HG03439 (cell line): ENCODE measurements at regions not wholly inside any gene's neighbourhood (a gene's known extent, or its start where the extent isn't known, plus 50 kb on each side); places are given as distances from the start of the nearest gene placed in this dataset.
"Not testable (repeated sequence)": the region's sequence is repeated elsewhere in the genome, so short reads cannot be mapped to it uniquely, and the experiment has no call there.

Source experiments
- ATAC-seq: cut with Tn5 transposase; IDR thresholded peaks from one replicate; pipeline ENCODE4 v1.9.1; 2021; ENCODE audit warnings: mild to moderate bottlenecking, moderate library complexity; ENCODE audit not compliant: unreplicated experiment

DNA sequence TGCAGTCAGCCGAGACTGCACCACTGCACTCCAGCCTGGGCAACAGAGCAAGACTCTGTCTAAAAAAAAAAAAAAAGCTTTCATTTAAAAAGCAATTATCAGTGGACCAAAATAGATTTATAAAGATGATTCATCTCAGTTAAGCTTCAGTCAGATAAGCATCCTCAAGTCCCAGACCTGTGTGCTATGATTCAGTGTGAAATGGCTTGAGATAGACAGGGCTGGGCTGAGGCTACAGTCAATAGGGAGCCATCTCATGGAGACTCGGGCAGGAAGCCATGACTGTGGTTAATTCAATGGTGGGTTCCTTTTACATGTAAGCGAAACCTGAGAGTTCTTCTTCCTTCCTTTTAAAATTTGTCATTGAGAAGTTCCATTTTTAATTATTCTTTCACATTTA is 276.0 kb downstream of the TFAP2A start:
- ATAC-seq: no peak

DNA sequence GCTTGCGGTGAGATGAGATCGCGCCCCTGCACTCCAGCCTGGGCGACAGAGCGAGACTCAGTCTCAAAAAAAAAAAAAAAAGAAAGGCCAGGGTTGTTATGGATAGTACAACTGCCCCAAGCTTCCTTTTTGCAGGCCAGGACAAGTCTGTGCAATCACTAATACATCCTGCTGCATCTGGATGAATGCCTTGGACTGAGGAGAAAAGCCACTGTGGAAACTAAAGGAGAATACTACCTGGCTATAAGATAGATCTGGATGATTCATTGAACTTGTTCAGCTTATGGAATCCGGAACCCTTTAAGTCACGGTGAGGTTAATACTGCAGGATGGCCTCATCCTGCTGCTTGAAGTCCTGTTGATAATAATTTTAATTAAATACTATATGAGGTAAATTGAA is 278.2 kb downstream of the TFAP2A start:
- no peak for ATAC-seq

DNA sequence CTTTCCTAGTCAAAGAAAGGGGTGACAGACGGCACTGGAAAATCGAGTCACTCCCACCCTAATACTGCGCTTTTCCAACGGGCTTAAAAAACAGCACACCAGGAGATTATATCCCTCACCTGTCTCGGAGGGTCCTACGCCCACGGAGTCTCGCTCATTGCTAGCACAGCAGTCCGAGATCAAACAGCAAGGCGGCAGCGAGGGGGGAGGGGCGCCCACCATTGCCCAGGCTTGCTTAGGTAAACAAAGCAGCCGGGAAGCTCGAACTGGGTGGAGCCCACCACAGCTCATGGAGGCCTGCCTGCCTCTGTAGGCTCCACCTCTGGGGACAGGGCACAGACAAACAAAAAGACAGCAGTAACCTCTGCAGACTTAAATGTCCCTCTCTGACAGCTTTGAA is 280.7 kb downstream of the TFAP2A start:
- ATAC-seq: not testable (repeated sequence)

DNA sequence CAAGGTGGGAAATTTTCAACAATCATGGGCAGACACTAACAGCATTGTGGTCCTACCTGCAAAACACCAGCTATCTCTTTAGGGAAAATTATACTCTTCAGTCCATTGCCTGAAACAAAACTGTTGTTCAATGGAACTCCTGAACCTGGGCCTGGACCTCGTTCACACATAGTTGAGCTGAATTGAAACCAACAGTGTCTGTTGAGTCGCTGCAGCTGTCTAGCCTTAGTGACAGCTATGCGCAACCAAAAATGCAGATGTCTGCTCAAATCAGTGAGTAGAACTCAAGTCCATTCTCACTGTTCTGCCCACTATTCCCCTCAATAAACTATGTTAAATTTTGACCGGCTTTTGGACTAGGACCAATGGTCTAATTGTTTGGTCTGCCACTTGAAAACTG is 286.2 kb downstream of the TFAP2A start:
- no peak for ATAC-seq

DNA sequence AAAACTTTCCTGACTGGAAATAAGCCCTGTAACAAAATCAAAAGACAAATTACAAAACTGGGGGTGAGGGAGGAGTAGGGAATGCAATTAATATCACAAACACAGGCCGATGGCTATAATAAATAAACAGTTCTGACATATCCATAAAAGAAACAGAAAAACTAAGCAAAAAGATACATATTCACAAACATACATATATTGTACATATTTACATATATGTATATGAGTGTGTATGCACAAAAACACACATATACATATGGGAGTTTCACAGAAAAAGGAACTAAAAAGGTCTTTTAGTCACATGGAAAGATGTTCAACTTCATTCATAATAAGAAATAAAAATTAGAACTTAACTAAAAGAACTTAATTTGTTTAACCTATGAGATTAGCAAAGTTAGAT is 292.7 kb downstream of the TFAP2A start:
- no peak for ATAC-seq

DNA sequence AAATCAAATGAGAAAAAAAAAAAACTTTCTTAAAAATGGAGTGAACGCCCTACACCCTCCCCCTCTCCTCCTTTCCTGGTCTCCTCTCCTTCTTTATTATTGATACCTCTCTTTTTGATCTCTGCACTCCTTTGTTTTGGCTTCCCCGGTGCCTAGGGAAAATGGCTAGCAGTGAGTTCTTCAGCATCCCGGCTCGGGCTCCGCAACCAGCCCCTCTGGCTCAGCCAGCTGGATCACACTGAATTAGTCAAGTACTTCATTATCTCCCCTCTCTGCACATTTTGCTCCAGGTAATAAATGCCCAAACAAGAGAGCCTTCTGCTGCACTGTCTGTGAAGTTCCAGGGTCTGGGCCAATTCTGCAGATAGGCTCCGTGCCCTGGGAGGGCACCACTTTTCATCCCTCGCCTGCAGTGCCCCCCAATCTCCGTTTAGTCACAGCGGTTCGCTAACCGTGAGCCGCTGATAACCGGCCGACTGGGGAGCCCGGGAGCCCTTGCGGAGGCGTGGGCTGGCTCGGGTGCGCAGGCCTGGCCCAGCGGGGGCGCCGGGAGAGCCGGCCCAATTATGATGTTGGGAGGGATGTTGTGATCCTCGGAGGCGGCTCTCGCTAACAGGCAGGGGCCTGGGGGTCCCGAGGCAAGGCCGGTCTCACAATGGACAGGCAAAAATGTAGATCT is 301.9 kb downstream of the TFAP2A start:
- ATAC-seq: no peak

DNA sequence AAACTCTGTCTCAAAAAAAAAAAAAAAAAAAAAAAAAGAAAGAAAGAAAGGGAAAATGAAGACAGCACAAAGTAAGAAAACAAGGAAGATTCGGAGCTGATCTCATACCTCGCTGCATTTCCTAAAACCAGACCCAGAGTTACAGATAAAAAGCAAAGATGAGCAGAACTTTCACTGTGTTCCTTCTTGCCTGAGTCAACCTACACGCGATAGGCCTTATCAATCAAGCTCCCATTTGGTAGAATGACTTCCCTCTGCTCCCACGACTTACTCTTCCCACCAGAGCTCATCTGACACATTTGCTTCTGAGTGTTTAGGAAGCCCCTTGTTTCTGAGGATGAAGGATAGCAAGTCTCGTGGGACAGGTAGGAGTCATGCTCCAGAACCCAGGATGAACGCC is 302.9 kb downstream of the TFAP2A start:
- ATAC-seq: no peak

DNA sequence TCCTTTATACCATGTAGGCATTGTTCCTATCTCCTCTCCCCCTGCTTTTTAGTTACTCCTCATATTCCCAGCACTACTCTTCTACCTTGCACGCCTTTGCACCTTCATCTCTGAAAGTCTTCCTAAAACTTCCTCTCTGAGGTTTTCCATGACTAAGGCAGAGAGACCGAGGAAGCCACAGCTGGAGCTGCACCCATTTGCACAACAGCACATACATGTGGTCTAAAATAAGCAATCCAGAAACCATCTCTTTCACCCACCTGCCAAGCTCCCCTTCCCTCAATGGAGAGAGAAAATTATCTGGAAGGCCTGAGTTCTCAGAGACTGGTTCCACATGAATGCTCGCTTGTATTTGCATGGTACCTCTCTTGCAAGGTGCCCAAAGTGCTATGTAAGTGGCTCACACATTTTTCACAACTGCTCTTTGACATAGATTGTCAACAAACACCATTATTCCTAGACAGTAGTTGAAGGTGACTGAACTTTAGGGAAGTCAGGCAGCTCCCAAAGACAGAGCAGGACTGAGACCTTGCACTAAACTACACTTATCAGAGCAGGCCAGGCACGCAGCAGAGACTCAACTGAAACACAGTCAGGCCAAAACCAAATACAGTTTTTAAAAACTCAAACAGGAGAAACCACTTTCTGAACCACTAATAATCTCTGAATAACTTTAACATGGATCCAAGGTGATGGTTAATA is 313.2 kb downstream of the TFAP2A start:
- no peak for ATAC-seq

DNA sequence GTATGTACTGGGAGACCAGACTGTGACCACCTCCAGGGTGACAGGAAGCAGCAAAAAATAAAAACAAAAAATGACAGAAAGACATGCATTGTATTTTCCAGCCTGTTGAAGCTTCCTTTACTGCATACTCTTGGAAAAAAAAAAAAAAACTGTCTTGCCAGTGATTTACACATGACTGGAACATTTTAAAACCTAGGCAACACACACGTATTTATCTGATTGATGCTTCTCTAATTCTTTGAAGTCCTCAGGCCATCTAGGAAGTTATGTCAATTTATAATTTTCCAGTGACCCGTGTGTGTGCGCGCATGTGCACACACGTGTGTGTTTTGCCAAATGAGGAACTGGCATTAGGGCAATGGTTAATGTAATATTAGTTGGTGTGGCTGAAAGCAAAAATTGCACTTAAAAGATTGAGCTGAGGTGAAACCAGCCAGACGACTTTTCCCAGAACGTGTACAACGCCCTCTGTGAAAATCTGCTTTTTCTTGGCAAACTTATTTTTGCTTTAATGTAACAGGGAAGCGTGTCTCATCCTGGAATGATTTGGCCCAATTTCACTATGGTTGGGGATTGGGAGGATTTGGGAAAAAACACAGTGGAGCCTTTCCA is 315.2 kb downstream of the TFAP2A start:
- no peak for ATAC-seq

DNA sequence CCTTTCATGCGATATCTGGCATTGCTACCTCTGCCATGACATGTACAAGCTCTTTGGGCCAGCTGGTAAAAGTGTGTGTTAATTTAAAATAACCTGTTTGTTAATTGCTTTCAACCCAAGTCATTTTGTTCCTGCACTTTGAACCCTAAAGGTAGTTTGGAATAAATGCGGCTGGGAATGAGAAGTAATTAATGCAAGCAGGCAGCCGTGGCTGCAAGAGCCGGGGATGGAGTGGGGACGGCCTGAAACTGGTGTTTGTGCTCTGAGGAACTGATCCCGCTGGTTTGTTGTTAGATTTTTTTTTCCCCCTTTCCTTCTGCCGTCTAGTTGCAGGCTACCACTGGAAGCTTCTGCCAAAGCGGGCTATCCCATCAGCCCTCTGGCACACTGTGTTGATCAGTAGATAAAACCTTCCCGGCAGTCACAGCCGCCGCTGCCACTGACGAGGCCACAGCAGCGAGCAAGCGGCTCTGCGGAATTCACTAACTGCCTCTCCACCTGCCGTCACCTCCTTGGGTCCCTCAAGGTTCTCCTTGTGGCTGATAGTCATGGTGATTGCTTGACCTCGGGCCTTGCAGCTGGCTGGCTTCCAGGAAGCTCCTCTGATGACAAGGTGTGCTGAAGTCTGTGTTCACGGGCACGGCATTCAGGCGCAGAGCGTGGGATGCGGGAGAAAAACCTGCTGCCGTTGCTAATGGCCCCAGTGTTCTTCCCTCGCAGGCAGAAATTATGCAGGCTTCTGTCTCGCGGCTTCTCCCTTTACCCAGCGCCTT is 315.9 kb downstream of the TFAP2A start:
- no peak for ATAC-seq

DNA sequence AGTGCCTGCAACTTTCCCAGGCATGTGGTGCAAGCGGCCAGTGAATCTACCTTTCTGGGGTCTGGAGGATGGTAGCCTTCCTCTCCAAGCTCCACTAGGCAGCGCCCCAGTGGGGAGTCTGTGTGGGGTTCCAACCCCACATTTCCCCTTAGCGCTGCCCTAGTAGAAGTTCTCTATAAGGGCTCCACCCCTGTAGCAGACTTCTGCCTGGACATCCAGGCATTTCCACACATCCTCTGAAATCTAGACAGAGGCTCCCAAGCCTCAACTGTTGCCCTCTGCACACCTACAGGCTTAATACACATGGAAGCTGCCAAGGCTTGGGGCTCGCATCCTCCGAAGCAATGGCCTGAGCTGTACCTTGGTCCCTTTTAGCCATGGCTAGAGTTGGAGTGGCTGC is 321.6 kb downstream of the TFAP2A start:
- ATAC-seq: no peak

DNA sequence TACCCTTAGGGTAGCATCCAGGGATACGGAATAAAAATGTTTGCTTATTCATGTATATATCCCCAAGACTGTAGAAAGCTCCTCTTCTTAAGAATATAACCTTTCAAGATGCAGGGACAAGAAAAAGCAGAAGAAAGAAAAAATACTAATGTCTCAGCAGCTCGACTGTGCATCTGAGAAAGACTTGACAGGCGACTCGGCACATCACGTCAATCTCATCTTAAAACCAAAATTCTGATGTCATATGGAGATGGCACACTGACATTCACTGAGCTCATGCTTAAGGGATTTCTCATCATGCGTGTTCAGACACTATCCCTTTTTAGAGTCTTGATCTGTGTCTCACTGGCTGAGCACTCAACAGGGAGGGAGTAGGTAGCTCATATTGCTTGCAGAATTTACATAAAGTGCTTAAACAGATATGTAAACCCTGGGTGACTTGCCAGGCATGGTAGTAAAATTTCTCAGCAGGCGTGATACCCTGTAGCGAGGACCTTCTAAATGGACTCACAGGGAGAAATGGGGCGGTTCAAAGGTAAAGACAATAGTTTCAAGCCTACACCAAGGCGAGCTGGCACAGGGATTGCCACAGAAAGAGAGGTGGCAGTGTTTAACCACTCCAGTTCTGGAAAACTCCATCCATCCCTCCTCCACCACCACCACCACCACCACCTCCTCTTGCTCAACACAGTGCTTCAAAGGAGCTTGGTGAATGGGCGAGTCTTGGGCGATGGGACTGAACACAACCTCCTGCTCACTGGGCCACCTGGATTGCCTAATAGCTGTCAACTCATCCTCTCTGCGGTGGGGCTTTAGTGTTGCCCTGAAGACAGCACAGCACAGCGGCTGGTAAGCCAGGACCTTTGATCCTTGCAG is 330.5 kb downstream of the TFAP2A start:
- ATAC-seq: no peak

DNA sequence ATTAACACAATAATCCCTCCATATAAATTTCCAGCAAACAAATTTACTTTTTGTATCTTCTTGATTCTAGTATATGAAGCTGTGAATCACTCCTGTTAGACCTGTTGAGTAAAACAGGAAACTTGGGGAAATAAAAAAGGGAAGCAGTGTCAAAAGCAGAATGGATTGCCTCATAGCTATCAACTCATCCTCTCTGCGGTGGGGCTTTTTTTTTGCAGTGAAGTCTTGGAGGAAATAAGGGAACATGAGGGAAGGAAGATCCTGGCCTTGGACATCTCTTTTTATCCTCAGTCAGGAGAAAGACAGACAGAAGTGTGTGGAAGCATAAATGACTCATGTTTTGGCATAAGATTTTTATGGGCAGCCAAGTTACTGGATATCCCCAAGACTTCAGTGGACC is 332.5 kb downstream of the TFAP2A start:
- no peak for ATAC-seq

DNA sequence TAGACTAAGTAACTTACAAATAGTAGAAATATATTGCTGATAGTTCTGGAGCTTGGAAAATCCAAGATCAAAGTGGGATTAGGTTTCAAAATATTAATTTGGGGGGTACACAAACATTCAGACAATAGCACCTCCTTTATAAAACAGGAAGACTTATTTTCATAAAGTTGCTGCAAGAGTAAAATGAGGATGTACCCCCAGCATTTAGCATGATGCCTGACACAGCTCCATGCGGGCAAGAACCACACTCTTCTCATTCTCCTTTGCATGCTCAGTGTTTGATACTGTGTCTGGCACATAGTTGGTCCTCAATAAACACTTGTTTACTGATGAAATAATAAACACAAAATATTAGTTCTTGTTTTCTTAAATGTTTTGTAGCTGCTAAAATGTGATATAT is 332.9 kb downstream of the TFAP2A start:
- ATAC-seq: no peak

DNA sequence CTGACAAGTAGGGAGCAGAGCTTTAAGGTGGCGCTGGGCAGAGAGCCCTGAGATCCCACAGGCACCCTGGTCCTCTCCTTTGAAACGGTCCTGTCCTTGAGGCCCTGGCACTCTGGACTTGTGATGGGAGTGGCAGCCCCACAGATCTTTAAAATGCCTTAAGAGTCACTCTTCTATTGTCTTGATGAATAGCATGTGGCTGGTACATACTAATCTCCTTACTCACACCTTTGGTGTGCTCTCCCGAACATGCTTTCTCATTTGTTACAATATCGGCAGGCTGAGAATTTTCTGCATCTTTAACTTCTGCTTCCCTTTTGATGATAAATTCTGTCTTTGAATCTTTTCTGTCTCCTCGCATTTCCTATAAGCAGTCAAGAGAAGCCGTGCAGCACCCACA is 333.8 kb downstream of the TFAP2A start:
- no peak for ATAC-seq

DNA sequence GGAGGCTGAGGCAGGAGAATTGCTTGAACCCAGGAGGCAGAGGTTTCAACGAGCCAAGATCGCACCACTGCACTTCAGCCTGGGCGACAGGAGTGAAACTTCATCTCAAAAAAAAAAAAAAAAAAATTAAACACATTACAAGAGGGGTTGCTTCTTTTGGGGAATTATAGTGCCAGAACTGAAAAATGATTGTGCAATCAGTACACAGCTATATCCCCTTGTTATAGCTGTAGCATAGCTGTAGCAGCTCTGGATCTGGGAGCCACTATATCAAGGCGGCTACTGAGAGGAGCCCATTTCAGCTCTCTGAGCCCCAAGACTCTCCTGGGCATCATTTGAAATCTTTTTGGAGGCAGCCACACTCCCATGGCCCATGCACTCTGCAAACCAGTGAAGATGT is 334.3 kb downstream of the TFAP2A start:
- ATAC-seq: no peak

DNA sequence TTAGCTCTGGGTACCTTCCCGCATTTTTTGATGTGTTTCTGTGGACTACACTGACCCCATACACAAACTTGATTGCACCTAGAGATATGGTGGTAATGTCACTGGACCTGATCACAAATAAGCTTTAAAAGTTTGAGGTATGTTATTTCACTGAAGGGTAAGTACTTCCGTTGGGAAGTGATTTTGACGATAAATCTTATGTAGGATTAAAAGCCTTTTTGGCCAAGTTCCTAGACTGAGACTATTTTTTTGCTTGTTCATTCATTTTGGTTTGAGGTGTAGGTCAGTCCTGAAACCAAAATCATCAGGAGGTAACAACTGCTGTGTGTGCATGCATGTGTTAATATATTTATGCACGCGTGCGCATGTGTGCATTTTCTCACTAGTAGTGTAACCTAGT is 336.3 kb downstream of the TFAP2A start:
- no peak for ATAC-seq

DNA sequence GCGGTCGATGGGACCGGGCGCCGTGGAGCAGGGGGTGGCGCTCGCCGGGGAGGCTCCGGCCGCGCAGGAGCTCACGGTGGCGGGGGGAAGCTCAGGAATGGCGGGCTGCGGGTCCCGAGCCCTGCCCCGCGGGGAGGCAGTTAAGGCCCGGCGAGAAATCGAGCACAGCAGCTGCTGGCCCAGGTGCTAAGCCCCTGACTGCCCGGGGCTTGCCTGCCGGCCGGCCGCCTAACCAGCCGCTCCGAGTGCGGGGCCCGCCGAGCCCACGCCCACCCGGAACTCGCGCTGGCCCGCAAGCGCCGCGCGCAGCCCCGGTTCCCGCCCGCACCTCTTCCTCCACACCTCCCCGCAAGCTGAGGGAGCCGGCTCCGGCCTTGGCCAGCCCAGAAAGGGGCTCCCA is 340.1 kb downstream of the TFAP2A start:
- not testable (repeated sequence) for ATAC-seq

DNA sequence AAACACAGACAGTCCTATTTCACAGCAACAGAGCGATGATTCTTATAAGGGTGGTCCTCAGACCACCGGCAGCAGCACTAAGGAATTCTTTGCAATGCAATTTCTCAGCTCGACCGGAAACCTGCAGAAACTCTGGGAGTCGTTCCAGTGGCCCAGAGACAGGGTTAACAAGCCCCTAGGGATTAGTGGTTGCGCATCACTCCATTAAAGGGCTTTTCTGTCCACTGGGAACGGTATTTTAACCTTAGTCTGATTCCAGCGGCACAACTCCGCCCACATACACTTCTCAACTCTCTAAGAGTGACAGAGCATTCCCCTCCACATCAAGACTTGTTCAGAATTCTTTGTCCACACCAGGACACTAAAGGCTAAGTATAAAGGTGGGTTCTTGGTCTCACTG is 341.5 kb downstream of the TFAP2A start:
- ATAC-seq: no peak

DNA sequence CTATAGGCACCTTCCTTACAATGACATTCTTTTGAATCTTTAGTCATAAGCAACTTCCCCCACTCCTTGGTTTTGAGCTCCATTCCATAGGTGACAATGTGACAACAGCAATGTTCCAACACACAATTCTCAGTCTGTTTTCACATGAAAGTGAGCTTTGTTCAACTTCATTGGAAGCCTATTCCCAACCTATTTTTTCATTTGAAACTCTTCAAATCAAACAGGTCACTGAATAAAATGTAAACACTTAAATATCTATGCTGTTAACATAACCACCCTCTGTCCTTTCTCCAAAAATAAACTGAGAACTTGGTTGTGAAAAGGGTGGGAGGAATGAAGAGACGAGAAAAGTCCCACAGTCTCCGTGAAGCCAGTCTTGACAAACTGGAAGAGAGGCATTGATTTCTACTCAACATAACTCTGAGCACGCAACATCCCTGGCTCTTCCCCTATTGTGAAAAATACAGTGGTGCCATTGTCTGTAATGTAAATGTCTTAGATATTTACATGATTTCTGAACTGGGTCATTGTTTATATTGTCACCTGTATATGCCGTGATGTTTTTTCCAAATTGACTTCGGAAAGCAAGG is 343.1 kb downstream of the TFAP2A start:
- no peak for ATAC-seq
